ENCODE measurements at regions not wholly inside any gene's neighbourhood (a gene's known extent, or its start where the extent isn't known, plus 50 kb on each side); places are given as distances from the start of the nearest gene placed in this dataset.

GRCh38 chr1:187936667-187937066, 1107.9 kb downstream of the PLA2G4A start:
- ATAC-seq (no peak), DNase-seq (ENCODE audit: low spot score) (no peak)
- H3K4me3 Mint-ChIP-seq: no peak overlapping the region
- Histone ChIP-seq H3K9me2 (ENCODE audit: insufficient read depth) (no peaks in the 10 kb centered on the region; the same call in 1 of the 2 replicates), H3K36me3 (ENCODE audit: insufficient read depth) (no peaks in the 10 kb centered on the region), H2AFZ (no peak overlapping the region), H4K20me1 (replicated peaks; ENCODE audit: insufficient read depth) (no peaks in the 10 kb centered on the region), H3F3A (replicated peaks; ENCODE audit: low read depth) (no peaks in the 10 kb centered on the region), H3K79me2 (replicated peaks; ENCODE audit: insufficient read depth) (no peaks in the 10 kb centered on the region), H3K27ac (ENCODE audit: low read depth) (no peak overlapping the region), H3K4me1 (ENCODE audit: insufficient read depth) (no peaks in the 10 kb centered on the region), H3K27me3 (ENCODE audit: insufficient read depth) (no peaks in the 10 kb centered on the region), H3K4me2 (no peak overlapping the region), H3K4me3 (no peak overlapping the region)
- peaks cover 3% of the 10 kb centered on the region; the same call in 1 of the 3 replicates for H3K36me3 Mint-ChIP-seq (ENCODE audit: low read depth)
- no peak overlapping the region for H3K27ac Mint-ChIP-seq
- H3K4me1 Mint-ChIP-seq: no peaks in the 10 kb centered on the region
- H3K9me3 Mint-ChIP-seq: no peaks in the 10 kb centered on the region; the same call in 2 of the 3 replicates
- H3K27me3 Mint-ChIP-seq (ENCODE audit: insufficient read depth, low read depth, poor library complexity): no peaks in the 10 kb centered on the region
- TF ChIP-seq EZH2phosphoT487 (IDR thresholded peaks at IDR 0.05; ENCODE audit: unreplicated experiment) (no peak), ETS1 (IDR thresholded peaks at IDR 0.05) (no peak), CREB1 (CRISPR knock-in tag; IDR thresholded peaks at IDR 0.05; ENCODE audit: low read depth) (no peak), JUNB (IDR thresholded peaks at IDR 0.05; ENCODE audit: unreplicated experiment) (no peak), STAT1 (IDR thresholded peaks at IDR 0.05; ENCODE audit: unreplicated experiment) (no peak), EZH2 (IDR thresholded peaks at IDR 0.05; ENCODE audit: low read depth, unreplicated experiment) (no peak), ZNF114 (CRISPR knock-in tag; IDR thresholded peaks at IDR 0.05) (no peak), NANOG (IDR thresholded peaks at IDR 0.05; ENCODE audit: borderline replicate concordance) (no peak), ZNF462 (CRISPR knock-in tag; IDR thresholded peaks at IDR 0.05) (no peak), ZNF331 (CRISPR knock-in tag; IDR thresholded peaks at IDR 0.05; ENCODE audit: low read depth) (no peak), REST (IDR thresholded peaks at IDR 0.05; ENCODE audit: unreplicated experiment) (no peak), CTCF (conservative IDR thresholded peaks at IDR 0.05; ENCODE audit: low read depth in 2 of 2) (no peak), POLR2AphosphoS5 (IDR thresholded peaks at IDR 0.05; ENCODE audit: low read depth) (no peak)

Measured in GM23338 (cell line).